Adrenal gland (tissue), 5 donors: ENCODE measurements at regions not wholly inside any gene's neighbourhood (a gene's known extent, or its start where the extent isn't known, plus 50 kb on each side); places are given as distances from the start of the nearest gene placed in this dataset.

Experiments used
- CTCF ChIP-seq, 6 experiments: fragments of 450-650 bp in 4 of 6; fragments of 200-600 bp in 2 of 6; sonication (generic) in 1 of 6; IDR thresholded peaks; 1 replicate in 5 of 6; 2 replicates in 1 of 6; pipeline versions ENCODE4 v1.5.1 to v1.8.0; 2016 to 2021; ENCODE audit warnings: antibody characterized with exemption in 6 of 6, mild to moderate bottlenecking in 2 of 6, moderate library complexity in 1 of 6
- POLR2A ChIP-seq, 2 donors: fragments of 450-650 bp; IDR thresholded peaks; one replicate each; pipeline ENCODE4 v1.6.1; 2017; ENCODE audit warnings: antibody characterized with exemption in 2 of 2, mild to moderate bottlenecking in 2 of 2, moderate library complexity in 1 of 2
- donor health status: DM: no; HTN: no; CAD: no.

- TF ChIP-seq POLR2A (IDR thresholded peaks at IDR 0.05) = no peak
- no peak for TF ChIP-seq CTCF (IDR thresholded peaks at IDR 0.05)
Observed at GRCh38 chr2:194709840-194710239, 947.2 kb upstream of the SLC39A10 start.
